HuH-7 (cell line): ENCODE measurements at regions not wholly inside any gene's neighbourhood (a gene's known extent, or its start where the extent isn't known, plus 50 kb on each side); places are given as distances from the start of the nearest gene placed in this dataset.

Source experiments
- DNase-seq: peaks from one replicate; pipeline ENCODE4 v3.0.0; 2011; ENCODE audit warnings: low spot score

GRCh38 chr17:15894913-15895658, 49.8 kb upstream of the ADORA2B start:
- DNase-seq: no peak
